Glomerular visceral epithelial cell (primary cell): ENCODE measurements at regions not wholly inside any gene's neighbourhood (a gene's known extent, or its start where the extent isn't known, plus 50 kb on each side); places are given as distances from the start of the nearest gene placed in this dataset.
"Not testable (repeated sequence)": the region's sequence is repeated elsewhere in the genome, so short reads cannot be mapped to it uniquely, and the experiment has no call there.

Experiments used
- DNase-seq: peaks from one replicate; pipeline ENCODE4 v3.0.0-alpha.2; 2016; ENCODE audit errors: extremely low spot score

- no peak for DNase-seq
Measured at GRCh38 chr6:168826726-168827585, 386.0 kb downstream of the SMOC2 start.

DNA sequence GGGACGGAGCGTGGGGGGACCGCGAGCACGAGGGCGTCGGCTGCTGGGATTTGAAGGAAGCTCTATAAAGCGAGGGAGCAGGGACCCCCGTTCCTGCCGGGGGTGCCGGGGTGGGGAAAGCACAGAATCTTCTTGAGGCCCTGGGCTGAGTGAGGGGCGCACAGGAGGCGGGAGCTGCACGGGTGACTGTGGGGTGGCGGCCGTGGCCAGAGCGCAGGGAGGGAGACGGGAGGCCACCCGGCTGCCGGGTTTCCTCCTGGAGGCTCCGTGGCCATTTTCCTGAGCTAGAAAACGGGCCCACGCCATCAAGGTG, 385.1 kb downstream of the SMOC2 start:
- DNase-seq, result no peak

DNA sequence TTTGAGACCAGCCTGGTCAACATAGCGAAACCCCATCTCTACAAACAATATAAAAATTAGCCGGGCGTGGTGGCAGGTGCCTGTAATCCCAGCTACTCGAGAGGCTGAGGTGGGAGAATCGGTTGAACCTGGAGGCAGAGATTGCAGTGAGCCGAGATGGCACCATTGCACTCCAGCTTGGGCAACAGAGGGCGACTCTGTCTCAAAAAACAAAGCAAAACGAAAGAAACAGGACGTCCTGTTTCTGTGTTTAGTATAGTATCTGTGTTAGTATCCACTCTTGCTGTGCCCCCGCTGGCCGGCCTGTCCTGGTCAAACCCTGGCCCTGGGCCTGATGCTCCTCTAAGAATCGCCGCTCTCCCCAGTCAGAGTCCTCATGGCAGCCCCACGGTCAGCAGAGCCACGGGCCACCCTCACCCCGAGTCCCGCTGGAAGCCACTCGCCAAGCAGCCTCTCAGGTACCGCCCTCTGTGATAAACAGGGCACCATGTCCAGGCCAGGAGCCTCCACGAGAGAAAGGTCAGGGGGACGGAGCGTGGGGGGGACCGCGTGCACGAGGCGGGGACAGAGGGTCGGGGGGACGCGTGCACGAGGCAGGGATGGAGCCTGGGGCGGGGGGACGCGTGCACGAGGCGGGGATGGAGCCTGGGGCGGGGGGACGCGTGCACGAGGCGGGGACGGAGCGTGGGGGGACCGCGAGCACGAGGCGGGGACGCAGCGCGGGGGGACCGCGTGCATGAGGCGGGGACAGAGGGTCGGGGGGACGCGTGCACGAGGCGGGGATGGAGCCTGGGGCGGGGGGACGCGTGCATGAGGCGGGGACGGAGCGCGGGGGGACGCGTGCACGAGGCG, 384.5 kb downstream of the SMOC2 start:
- no peak for DNase-seq

DNA sequence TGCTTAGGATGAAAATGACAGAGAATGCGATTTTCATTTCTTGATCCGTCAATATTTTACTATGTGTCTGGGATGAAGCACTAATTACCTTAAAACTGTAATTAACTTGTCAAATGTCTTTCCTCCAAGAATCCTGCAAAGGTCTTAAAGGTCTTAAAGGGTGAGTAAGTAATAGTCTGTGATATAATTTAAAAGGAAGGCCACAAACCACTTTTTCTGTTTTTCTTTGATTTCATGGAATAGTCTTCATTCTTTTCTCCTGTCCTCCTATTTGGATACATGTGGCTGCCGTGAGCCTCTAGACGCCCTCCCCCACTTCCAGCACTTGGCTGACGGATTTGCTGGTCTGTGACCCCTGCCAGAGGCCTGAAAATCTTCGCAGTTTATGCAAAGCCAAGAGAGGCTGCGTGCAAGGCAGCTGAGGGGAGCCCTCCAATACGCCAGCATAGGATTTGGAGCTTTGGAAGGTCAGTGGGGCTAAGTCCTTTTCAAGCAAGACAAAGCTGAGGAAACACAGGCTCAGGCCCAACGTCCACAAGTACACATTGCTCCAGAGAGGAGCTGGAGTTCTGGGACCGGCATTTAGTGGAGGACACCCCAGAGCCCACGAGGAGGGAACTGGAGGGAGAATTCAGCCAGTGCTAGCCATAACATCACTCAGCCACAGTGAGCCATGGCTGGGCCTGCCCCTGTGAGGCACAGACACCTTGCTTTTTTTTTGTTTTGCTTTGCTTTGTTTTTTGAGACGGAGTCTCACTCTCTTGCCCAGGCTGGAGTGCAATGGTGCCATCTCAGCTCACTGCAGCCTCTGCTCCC, 382.6 kb downstream of the SMOC2 start:
- no peak for DNase-seq

GRCh38 chr6:168822376-168822775, 381.4 kb downstream of the SMOC2 start:
- DNase-seq, result no peak

DNA sequence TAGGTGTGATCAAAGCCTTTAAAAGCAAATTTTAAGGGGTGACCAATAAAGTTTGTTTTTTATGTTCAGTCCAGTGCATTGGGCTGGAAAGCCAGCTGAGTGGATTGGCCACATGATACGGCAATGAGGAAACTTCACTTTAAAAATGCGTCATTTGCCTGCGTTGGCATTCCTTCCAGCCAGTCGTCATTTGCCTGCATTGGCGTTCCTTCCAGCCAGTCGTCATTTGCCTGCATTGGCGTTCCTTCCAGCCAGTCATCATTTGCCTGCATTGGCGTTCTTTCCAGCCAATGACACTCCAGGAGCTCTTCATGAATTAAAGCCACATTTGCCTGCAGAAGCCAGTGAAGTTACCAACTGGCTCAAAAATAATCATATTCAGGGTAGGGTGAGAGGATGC, 378.6 kb downstream of the SMOC2 start:
- no peak for DNase-seq

- DNase-seq, result no peak
Measured at GRCh38 chr6:168817558-168818159, 376.7 kb downstream of the SMOC2 start.

GRCh38 chr6:168815229-168815628, 374.2 kb downstream of the SMOC2 start:
- no peak for DNase-seq

DNA sequence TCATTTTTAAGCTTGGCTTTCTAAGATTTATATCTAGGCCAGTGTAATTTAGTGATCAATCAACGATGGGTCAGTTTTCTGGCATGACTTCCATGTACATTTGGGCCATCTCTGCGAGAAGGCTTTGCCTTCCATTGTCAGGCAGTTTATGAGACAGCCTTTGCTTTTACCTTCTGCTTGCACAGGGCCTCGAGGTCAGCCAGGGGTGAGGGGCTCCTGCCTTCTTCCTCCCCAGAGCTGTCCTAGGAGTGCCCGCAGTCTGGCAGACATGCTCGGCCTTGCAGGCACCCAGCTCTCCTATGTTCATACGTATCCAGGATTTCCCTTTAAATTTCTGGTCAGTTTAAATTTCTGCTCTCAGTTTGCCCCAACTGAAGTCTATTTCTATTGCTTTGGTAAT, 367.2 kb downstream of the SMOC2 start:
- no peak for DNase-seq

DNA sequence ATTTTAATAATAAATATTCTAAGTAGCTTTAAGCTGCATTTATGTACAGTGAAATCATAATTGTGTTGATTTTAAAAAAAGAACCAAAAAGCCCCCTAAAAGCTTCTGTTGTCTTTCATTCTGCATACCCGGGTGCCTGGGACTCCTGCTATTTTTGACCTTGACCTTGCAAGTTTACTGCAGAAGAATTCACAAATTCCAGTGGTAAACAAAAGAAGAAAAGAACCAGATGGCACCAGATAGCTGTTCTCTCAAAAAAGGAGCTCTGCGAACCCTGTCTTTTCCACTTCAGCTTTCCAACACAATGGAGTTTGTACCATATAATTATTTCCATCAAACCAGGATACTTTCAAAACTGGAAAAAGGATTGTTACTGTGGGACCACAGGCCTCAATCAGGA, 363.3 kb downstream of the SMOC2 start:
- no peak for DNase-seq

DNA sequence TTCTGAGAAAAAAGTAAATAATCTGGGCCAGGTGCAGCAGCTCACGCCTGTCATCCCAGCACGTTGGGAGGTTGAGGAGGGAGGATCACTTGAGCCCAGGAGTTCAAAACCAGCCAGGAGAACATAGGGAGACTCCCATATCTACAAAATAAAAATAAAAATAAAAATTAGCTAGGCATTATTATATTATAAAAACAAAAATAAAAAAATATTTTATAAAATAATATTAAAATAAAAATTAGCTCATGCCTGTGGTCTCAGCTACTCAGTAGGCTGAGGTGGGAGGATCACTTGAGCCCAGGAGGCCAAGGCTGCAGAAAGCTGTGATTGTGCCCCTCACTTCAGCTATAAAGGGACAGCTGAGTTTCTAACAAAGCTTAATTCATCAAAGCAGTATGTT, 362.9 kb downstream of the SMOC2 start:
- no peak for DNase-seq

- DNase-seq, result no peak
Measured at GRCh38 chr6:168799067-168799466, 358.1 kb downstream of the SMOC2 start.

DNA sequence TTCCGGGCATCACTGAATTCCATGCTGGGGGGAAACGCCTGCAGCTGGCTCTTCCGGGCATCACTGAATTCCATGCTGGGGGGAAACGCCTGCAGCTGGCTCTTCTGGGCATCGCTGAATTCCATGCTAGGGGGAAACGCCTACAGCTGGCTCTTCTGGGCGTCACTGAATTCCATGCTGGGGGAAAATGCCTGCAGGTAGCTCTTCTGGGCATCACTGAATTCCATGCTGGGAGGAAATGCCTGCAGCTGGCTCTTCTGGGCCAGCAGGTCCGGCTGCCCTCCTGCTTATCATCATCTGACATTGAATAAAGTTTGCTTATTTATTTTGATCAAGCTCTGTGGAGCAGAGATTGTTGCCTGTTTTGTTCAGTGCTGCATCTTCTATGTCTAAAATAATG, 355.1 kb downstream of the SMOC2 start:
- no peak for DNase-seq

- DNase-seq, result not testable (repeated sequence)
Measured at GRCh38 chr6:168795611-168796010, 354.6 kb downstream of the SMOC2 start.

GRCh38 chr6:168794491-168794890, 353.5 kb downstream of the SMOC2 start:
- no peak for DNase-seq

GRCh38 chr6:168793649-168794048, 352.7 kb downstream of the SMOC2 start:
- DNase-seq, result no peak

GRCh38 chr6:168791917-168792316, 350.9 kb downstream of the SMOC2 start:
- no peak for DNase-seq

- DNase-seq, result no peak
Measured at GRCh38 chr6:168789699-168790098, 348.7 kb downstream of the SMOC2 start.

GRCh38 chr6:168785720-168786511, 344.9 kb downstream of the SMOC2 start:
- no peak for DNase-seq

GRCh38 chr6:168784426-168784825, 343.4 kb downstream of the SMOC2 start:
- DNase-seq, result no peak

GRCh38 chr6:168783720-168784119, 342.7 kb downstream of the SMOC2 start:
- no peak for DNase-seq
